GM23338 (cell line): ENCODE measurements at regions not wholly inside any gene's neighbourhood (a gene's known extent, or its start where the extent isn't known, plus 50 kb on each side); places are given as distances from the start of the nearest gene placed in this dataset.

ENCODE experiments used
- ATAC-seq: fragments of 200-7000 bp; cut with Tn5 transposase; 3 replicates; pipeline ENCODE4 v1.9.1; 2020
- DNase-seq: peaks from one replicate; pipeline ENCODE4 v3.0.0-alpha.2; 2015; ENCODE audit warnings: low spot score
- H2AFZ ChIP-seq: fragments of 200-600 bp; sonication (generic); 2 replicates; pipeline ENCODE4 v1.8.0; 2016; ENCODE audit warnings: antibody characterized with exemption, mild to moderate bottlenecking, moderate library complexity
- H3F3A ChIP-seq: fragments of 200-600 bp; sonication (generic); replicated peaks from 2 replicates; pipeline ENCODE4 v1.8.0; 2017; ENCODE audit warnings: antibody characterized with exemption, mixed run types, low read depth
- H3K27ac ChIP-seq: fragments of 200-600 bp; sonication (generic); 2 replicates; pipeline ENCODE4 v1.6.1; 2016; ENCODE audit warnings: low read depth
- H3K27me3 ChIP-seq: fragments of 200-600 bp; sonication (generic); 2 replicates; pipeline ENCODE4 v1.8.0; 2016; ENCODE audit warnings: mild to moderate bottlenecking, mixed run types, moderate library complexity; ENCODE audit not compliant: insufficient read depth
- H3K36me3 ChIP-seq: fragments of 200-600 bp; sonication (generic); 2 replicates; pipeline ENCODE4 v1.8.0; 2016; ENCODE audit warnings: mild to moderate bottlenecking; ENCODE audit not compliant: insufficient read depth
- H3K4me1 ChIP-seq: fragments of 200-600 bp; sonication (generic); 2 replicates; pipeline ENCODE4 v1.8.0; 2016; ENCODE audit warnings: mild to moderate bottlenecking, moderate library complexity; ENCODE audit not compliant: insufficient read depth
- H3K4me2 ChIP-seq: fragments of 200-600 bp; sonication (generic); 2 replicates; pipeline ENCODE4 v1.7.1; 2017; ENCODE audit warnings: mixed run types
- H3K4me3 ChIP-seq: fragments of 200-600 bp; sonication (generic); 2 replicates; pipeline ENCODE4 v1.6.1; 2016; ENCODE audit warnings: mixed run types
- H3K79me2 ChIP-seq: fragments of 200-600 bp; sonication (generic); replicated peaks from 2 replicates; pipeline ENCODE4 v1.8.0; 2017; ENCODE audit warnings: mild to moderate bottlenecking; ENCODE audit not compliant: insufficient read depth
- H3K9me2 ChIP-seq: fragments of 200-600 bp; sonication (generic); 2 replicates; pipeline ENCODE4 v1.8.0; 2017; ENCODE audit not compliant: insufficient read depth
- H4K20me1 ChIP-seq: fragments of 200-600 bp; sonication (generic); replicated peaks from 2 replicates; pipeline ENCODE4 v1.8.0; 2017; ENCODE audit warnings: mild to moderate bottlenecking; ENCODE audit not compliant: insufficient read depth
- H3K27ac Mint-ChIP-seq: 2 replicates; pipeline ENCODE4 v1.8.0; 2020; ENCODE audit warnings: inconsistent platforms, mild to moderate bottlenecking, moderate library complexity, mixed read lengths
- H3K27me3 Mint-ChIP-seq: 3 replicates; pipeline ENCODE4 v1.8.0; 2022; ENCODE audit warnings: low read depth, mild to moderate bottlenecking, moderate library complexity, mixed read lengths, inconsistent platforms; ENCODE audit not compliant: insufficient read depth, poor library complexity
- H3K36me3 Mint-ChIP-seq: 3 replicates; pipeline ENCODE4 v1.8.0; 2021; ENCODE audit warnings: low read depth, mild to moderate bottlenecking, inconsistent platforms, moderate library complexity, mixed read lengths
- H3K4me1 Mint-ChIP-seq: 3 replicates; pipeline ENCODE4 v1.8.0; 2020; ENCODE audit warnings: mild to moderate bottlenecking, inconsistent platforms, mixed read lengths
- H3K4me3 Mint-ChIP-seq: 3 replicates; pipeline ENCODE4 v1.8.0; 2021; ENCODE audit warnings: moderate library complexity, mild to moderate bottlenecking, inconsistent platforms, mixed read lengths
- H3K9me3 Mint-ChIP-seq: 3 replicates; pipeline ENCODE4 v1.8.0; 2020; ENCODE audit warnings: moderate library complexity, mild to moderate bottlenecking, inconsistent platforms, mixed read lengths
- EZH2 ChIP-seq: fragments of 200-600 bp; sonication (generic); IDR thresholded peaks from one replicate; pipeline ENCODE4 v1.8.0; 2017; ENCODE audit warnings: antibody characterized with exemption, mild to moderate bottlenecking, low read depth; ENCODE audit not compliant: unreplicated experiment
- EZH2phosphoT487 ChIP-seq: fragments of 200-600 bp; sonication (generic); IDR thresholded peaks from one replicate; pipeline ENCODE4 v1.8.1; 2018; ENCODE audit warnings: antibody characterized with exemption; ENCODE audit not compliant: unreplicated experiment
- NANOG ChIP-seq: IDR thresholded peaks from 2 replicates; pipeline ENCODE4 v1.6.1; 2016; ENCODE audit warnings: antibody characterized with exemption, borderline replicate concordance
- STAT1 ChIP-seq: IDR thresholded peaks from one replicate; pipeline ENCODE4 v1.6.1; 2016; ENCODE audit warnings: antibody characterized with exemption; ENCODE audit not compliant: unreplicated experiment
- ZNF114 ChIP-seq: fragments of 250-450 bp; sonication (Bioruptor Pico); IDR thresholded peaks from 2 replicates; pipeline ENCODE4 v1.5.0; 2020; ENCODE audit warnings: mild to moderate bottlenecking, moderate library complexity
- TF ChIP-seq, protein P1 (sequence below): fragments of 250-450 bp; sonication (Bioruptor Pico); IDR thresholded peaks from 2 replicates; pipeline ENCODE4 v1.5.0; 2020; ENCODE audit warnings: mild to moderate bottlenecking, moderate library complexity
- TF ChIP-seq, protein P2 (sequence below): IDR thresholded peaks from 2 replicates; pipeline ENCODE4 v1.6.1; 2016; ENCODE audit warnings: antibody characterized with exemption
- TF ChIP-seq, protein P3 (sequence below), 2 experiments: fragments of 200-600 bp in 1 of 2; sonication (generic) in 1 of 2; conservative IDR thresholded peaks; 2 replicates each; pipeline versions ENCODE4 v1.5.1 to v1.6.1; 2016 to 2017; ENCODE audit warnings: antibody characterized with exemption in 2 of 2, low read depth in 2 of 2, mild to moderate bottlenecking in 2 of 2, moderate library complexity in 1 of 2

GRCh38 chr10:36531621-36532020 lies 593.8 kb upstream of the ANKRD30A start:
- Mint-ChIP-seq H3K4me3 (no peak overlapping the region), H3K36me3 (peaks cover 3% of the 10 kb centered on the region; the same call in 2 of the 3 replicates), H3K27me3 (no peaks in the 10 kb centered on the region), H3K9me3 (peaks cover 19% of the 10 kb centered on the region; the same call in 2 of the 3 replicates), H3K27ac (no peak overlapping the region), H3K4me1 (no peaks in the 10 kb centered on the region)
- Histone ChIP-seq H3F3A (no peaks in the 10 kb centered on the region), H3K9me2 (peaks cover 5% of the 10 kb centered on the region; the same call in 1 of the 2 replicates), H3K27ac (no peak overlapping the region), H3K4me3 (no peak overlapping the region), H3K27me3 (no peaks in the 10 kb centered on the region), H2AFZ (no peak overlapping the region), H4K20me1 (no peaks in the 10 kb centered on the region), H3K4me2 (no peak overlapping the region), H3K79me2 (no peaks in the 10 kb centered on the region), H3K36me3 (no peaks in the 10 kb centered on the region), H3K4me1 (no peaks in the 10 kb centered on the region)
- no peak for ATAC-seq
- TF ChIP-seq, protein P1, sequence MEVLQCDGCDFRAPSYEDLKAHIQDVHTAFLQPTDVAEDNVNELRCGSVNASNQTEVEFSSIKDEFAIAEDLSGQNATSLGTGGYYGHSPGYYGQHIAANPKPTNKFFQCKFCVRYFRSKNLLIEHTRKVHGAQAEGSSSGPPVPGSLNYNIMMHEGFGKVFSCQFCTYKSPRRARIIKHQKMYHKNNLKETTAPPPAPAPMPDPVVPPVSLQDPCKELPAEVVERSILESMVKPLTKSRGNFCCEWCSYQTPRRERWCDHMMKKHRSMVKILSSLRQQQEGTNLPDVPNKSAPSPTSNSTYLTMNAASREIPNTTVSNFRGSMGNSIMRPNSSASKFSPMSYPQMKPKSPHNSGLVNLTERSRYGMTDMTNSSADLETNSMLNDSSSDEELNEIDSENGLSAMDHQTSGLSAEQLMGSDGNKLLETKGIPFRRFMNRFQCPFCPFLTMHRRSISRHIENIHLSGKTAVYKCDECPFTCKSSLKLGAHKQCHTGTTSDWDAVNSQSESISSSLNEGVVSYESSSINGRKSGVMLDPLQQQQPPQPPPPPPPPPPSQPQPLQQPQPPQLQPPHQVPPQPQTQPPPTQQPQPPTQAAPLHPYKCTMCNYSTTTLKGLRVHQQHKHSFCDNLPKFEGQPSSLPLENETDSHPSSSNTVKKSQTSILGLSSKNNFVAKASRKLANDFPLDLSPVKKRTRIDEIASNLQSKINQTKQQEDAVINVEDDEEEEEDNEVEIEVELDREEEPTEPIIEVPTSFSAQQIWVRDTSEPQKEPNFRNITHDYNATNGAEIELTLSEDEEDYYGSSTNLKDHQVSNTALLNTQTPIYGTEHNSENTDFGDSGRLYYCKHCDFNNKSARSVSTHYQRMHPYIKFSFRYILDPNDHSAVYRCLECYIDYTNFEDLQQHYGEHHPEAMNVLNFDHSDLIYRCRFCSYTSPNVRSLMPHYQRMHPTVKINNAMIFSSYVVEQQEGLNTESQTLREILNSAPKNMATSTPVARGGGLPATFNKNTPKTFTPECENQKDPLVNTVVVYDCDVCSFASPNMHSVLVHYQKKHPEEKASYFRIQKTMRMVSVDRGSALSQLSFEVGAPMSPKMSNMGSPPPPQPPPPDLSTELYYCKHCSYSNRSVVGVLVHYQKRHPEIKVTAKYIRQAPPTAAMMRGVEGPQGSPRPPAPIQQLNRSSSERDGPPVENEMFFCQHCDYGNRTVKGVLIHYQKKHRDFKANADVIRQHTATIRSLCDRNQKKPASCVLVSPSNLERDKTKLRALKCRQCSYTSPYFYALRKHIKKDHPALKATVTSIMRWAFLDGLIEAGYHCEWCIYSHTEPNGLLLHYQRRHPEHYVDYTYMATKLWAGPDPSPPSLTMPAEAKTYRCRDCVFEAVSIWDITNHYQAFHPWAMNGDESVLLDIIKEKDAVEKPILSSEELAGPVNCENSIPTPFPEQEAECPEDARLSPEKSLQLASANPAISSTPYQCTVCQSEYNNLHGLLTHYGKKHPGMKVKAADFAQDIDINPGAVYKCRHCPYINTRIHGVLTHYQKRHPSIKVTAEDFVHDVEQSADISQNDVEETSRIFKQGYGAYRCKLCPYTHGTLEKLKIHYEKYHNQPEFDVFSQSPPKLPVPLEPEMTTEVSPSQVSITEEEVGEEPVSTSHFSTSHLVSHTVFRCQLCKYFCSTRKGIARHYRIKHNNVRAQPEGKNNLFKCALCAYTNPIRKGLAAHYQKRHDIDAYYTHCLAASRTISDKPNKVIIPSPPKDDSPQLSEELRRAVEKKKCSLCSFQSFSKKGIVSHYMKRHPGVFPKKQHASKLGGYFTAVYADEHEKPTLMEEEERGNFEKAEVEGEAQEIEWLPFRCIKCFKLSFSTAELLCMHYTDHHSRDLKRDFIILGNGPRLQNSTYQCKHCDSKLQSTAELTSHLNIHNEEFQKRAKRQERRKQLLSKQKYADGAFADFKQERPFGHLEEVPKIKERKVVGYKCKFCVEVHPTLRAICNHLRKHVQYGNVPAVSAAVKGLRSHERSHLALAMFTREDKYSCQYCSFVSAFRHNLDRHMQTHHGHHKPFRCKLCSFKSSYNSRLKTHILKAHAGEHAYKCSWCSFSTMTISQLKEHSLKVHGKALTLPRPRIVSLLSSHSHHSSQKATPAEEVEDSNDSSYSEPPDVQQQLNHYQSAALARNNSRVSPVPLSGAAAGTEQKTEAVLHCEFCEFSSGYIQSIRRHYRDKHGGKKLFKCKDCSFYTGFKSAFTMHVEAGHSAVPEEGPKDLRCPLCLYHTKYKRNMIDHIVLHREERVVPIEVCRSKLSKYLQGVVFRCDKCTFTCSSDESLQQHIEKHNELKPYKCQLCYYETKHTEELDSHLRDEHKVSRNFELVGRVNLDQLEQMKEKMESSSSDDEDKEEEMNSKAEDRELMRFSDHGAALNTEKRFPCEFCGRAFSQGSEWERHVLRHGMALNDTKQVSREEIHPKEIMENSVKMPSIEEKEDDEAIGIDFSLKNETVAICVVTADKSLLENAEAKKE = no peak
- no peak for TF ChIP-seq EZH2phosphoT487
- TF ChIP-seq, protein P2, sequence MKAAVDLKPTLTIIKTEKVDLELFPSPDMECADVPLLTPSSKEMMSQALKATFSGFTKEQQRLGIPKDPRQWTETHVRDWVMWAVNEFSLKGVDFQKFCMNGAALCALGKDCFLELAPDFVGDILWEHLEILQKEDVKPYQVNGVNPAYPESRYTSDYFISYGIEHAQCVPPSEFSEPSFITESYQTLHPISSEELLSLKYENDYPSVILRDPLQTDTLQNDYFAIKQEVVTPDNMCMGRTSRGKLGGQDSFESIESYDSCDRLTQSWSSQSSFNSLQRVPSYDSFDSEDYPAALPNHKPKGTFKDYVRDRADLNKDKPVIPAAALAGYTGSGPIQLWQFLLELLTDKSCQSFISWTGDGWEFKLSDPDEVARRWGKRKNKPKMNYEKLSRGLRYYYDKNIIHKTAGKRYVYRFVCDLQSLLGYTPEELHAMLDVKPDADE = no peak
- TF ChIP-seq STAT1 = no peak
- no peak for TF ChIP-seq EZH2
- DNase-seq = no peak

DNA sequence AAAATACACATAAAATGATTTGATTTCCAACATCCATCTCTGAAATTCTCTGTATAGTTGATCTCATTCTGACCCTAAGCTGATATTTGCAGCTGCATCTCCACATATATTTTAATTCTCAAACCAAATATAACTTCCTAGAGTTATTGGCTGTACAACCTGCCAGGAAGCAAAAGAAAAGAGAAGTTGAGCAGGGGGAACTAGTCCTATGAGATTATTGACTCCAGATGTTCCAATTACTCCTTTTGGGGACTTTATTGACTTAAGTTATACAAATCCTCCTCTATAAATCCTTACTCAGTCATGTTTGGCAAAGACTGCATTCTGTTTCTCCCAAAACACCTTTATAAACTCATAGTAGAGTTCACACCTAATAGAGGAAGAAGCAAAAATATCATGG lies 599.4 kb upstream of the ANKRD30A start:
- no peak for ATAC-seq
- Mint-ChIP-seq H3K27ac (no peak overlapping the region), H3K27me3 (no peaks in the 10 kb centered on the region), H3K9me3 (peaks cover 19% of the 10 kb centered on the region; the same call in 2 of the 3 replicates), H3K4me3 (no peak overlapping the region), H3K36me3 (peaks cover 3% of the 10 kb centered on the region; the same call in 2 of the 3 replicates), H3K4me1 (no peaks in the 10 kb centered on the region)
- no peak overlapping the region for H3K4me2 ChIP-seq
- no peaks in the 10 kb centered on the region for H4K20me1 ChIP-seq
- H3K27me3 ChIP-seq = no peaks in the 10 kb centered on the region
- no peak overlapping the region for H3K4me3 ChIP-seq
- H3F3A ChIP-seq = no peaks in the 10 kb centered on the region
- H2AFZ ChIP-seq = no peak overlapping the region
- no peaks in the 10 kb centered on the region for H3K4me1 ChIP-seq
- peaks cover 5% of the 10 kb centered on the region; the same call in 1 of the 2 replicates for H3K9me2 ChIP-seq
- no peak overlapping the region for H3K27ac ChIP-seq
- no peaks in the 10 kb centered on the region for H3K79me2 ChIP-seq
- no peak for DNase-seq
- TF ChIP-seq, protein P3, sequence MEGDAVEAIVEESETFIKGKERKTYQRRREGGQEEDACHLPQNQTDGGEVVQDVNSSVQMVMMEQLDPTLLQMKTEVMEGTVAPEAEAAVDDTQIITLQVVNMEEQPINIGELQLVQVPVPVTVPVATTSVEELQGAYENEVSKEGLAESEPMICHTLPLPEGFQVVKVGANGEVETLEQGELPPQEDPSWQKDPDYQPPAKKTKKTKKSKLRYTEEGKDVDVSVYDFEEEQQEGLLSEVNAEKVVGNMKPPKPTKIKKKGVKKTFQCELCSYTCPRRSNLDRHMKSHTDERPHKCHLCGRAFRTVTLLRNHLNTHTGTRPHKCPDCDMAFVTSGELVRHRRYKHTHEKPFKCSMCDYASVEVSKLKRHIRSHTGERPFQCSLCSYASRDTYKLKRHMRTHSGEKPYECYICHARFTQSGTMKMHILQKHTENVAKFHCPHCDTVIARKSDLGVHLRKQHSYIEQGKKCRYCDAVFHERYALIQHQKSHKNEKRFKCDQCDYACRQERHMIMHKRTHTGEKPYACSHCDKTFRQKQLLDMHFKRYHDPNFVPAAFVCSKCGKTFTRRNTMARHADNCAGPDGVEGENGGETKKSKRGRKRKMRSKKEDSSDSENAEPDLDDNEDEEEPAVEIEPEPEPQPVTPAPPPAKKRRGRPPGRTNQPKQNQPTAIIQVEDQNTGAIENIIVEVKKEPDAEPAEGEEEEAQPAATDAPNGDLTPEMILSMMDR (conservative IDR thresholded peaks at IDR 0.05; ENCODE audit: low read depth in 2 of 2) = no peak
- TF ChIP-seq NANOG (no peak), STAT1 (no peak), ZNF114 (CRISPR knock-in tag) (no peak)
- TF ChIP-seq, protein P2 = no peak
- H3K36me3 ChIP-seq = no peaks in the 10 kb centered on the region
